Activated CD8-positive, alpha-beta T cell treated with anti-CD3 and anti-CD28 coated beads for 36 hours (primary cell): ENCODE measurements at regions not wholly inside any gene's neighbourhood (a gene's known extent, or its start where the extent isn't known, plus 50 kb on each side); places are given as distances from the start of the nearest gene placed in this dataset.

Source experiments
- ATAC-seq: fragments of 200-7000 bp; cut with Tn5 transposase; one replicate; pipeline ENCODE4 v1.10.0; 2021; ENCODE audit warnings: mild to moderate bottlenecking, moderate library complexity
- CTCF ChIA-PET: fragments of 350-600 bp; sonication (Branson Sonifier 250); formaldehyde crosslinking; loops from one replicate; lab custom pipeline; 2021; ENCODE audit warnings: antibody characterized with exemption; lab: Charles Lee
- POLR2A ChIA-PET: fragments of 350-600 bp; sonication (Branson Sonifier 250); formaldehyde crosslinking; loops from one replicate; lab custom pipeline; 2021; ENCODE audit warnings: antibody characterized with exemption; lab: Charles Lee
- DNase-seq: peaks from one replicate; pipeline ENCODE4 v3.0.0-alpha.2; 2020
- H3K27ac Mint-ChIP-seq: one replicate; pipeline ENCODE4 v1.8.0; 2021; ENCODE audit warnings: mild to moderate bottlenecking, mixed read lengths
- H3K27me3 Mint-ChIP-seq: one replicate; pipeline ENCODE4 v1.8.0; 2021; ENCODE audit warnings: mixed read lengths
- H3K36me3 Mint-ChIP-seq: one replicate; pipeline ENCODE4 v1.8.0; 2021; ENCODE audit warnings: low read depth, mixed read lengths
- H3K4me1 Mint-ChIP-seq: one replicate; pipeline ENCODE4 v1.8.0; 2021; ENCODE audit warnings: low read depth, mixed read lengths
- H3K4me3 Mint-ChIP-seq: one replicate; pipeline ENCODE4 v1.8.0; 2021; ENCODE audit warnings: mild to moderate bottlenecking, moderate library complexity, mixed read lengths
- H3K9me3 Mint-ChIP-seq: one replicate; pipeline ENCODE4 v1.8.0; 2021; ENCODE audit warnings: mixed read lengths
- CTCF ChIP-seq: fragments of 200-600 bp; IDR thresholded peaks from one replicate; pipeline ENCODE4 v1.8.0; 2022; ENCODE audit warnings: antibody characterized with exemption, mild to moderate bottlenecking
- intact Hi-C: fragments of 100-400 bp; cut with micrococcal nuclease; formaldehyde crosslinking; loops from one replicate; pipeline ENCODE4 v1.10.0; 2022

- Mint-ChIP-seq H3K4me3 (no peak overlapping the region), H3K27me3 (no peaks in the 10 kb centered on the region), H3K27ac (no peak overlapping the region), H3K4me1 (no peaks in the 10 kb centered on the region), H3K36me3 (no peaks in the 10 kb centered on the region), H3K9me3 (no peaks in the 10 kb centered on the region)
- ChIA-PET CTCF (no interaction called here), POLR2A (no interaction called here)
- TF ChIP-seq CTCF: no peak
- intact Hi-C loops: no loop called here
- no peak for ATAC-seq
- no peak for DNase-seq
These were observed 82.3 kb downstream of the UNCX start for GRCh38 chr7:1314908-1315450.

GRCh38 chr7:1316086-1316485 is 83.4 kb downstream of the UNCX start:
- H3K36me3 Mint-ChIP-seq: no peaks in the 10 kb centered on the region
- no peak overlapping the region for H3K27ac Mint-ChIP-seq
- CTCF ChIA-PET: no interaction called here
- H3K9me3 Mint-ChIP-seq: no peaks in the 10 kb centered on the region
- no peaks in the 10 kb centered on the region for H3K27me3 Mint-ChIP-seq
- intact Hi-C loops: no loop called here
- POLR2A ChIA-PET: no interaction called here
- no peaks in the 10 kb centered on the region for H3K4me1 Mint-ChIP-seq
- H3K4me3 Mint-ChIP-seq: no peak overlapping the region
- ATAC-seq: no peak
- DNase-seq: no peak
- TF ChIP-seq CTCF: no peak

- Mint-ChIP-seq H3K4me1 (no peaks in the 10 kb centered on the region), H3K9me3 (no peaks in the 10 kb centered on the region), H3K36me3 (no peaks in the 10 kb centered on the region), H3K27me3 (peaks cover 1% of the 10 kb centered on the region), H3K4me3 (no peak overlapping the region), H3K27ac (no peak overlapping the region)
- no peak for TF ChIP-seq CTCF
- DNase-seq: no peak
- ChIA-PET POLR2A (no interaction called here), CTCF (no interaction called here)
- no peak for ATAC-seq
- intact Hi-C loops: no loop called here
These were observed 85.0 kb downstream of the UNCX start for GRCh38 chr7:1317646-1318045.

- DNase-seq (no peak), ATAC-seq (no peak)
- CTCF ChIA-PET: no interaction called here
- POLR2A ChIA-PET: no interaction called here
- Mint-ChIP-seq H3K4me1 (no peaks in the 10 kb centered on the region), H3K27me3 (peaks cover 1% of the 10 kb centered on the region), H3K36me3 (no peaks in the 10 kb centered on the region), H3K4me3 (no peak overlapping the region), H3K9me3 (no peaks in the 10 kb centered on the region), H3K27ac (no peak overlapping the region)
- intact Hi-C loops: no loop called here
- TF ChIP-seq CTCF: no peak
These were observed 85.4 kb downstream of the UNCX start for GRCh38 chr7:1318051-1318450.

- no peak for DNase-seq
- Mint-ChIP-seq H3K4me3 (no peak overlapping the region), H3K36me3 (no peaks in the 10 kb centered on the region), H3K27ac (no peak overlapping the region), H3K27me3 (peaks cover 4% of the 10 kb centered on the region), H3K9me3 (no peaks in the 10 kb centered on the region), H3K4me1 (no peaks in the 10 kb centered on the region)
- ChIA-PET POLR2A (no interaction called here), CTCF (no interaction called here)
- intact Hi-C loops: no loop called here
- no peak for TF ChIP-seq CTCF
- no peak for ATAC-seq
These were observed 86.0 kb downstream of the UNCX start for GRCh38 chr7:1318661-1319060.
